ENCODE measurements at regions not wholly inside any gene's neighbourhood (a gene's known extent, or its start where the extent isn't known, plus 50 kb on each side); places are given as distances from the start of the nearest gene placed in this dataset.

- no peaks in the 10 kb centered on the region for H3K27me3 ChIP-seq (ENCODE audit: insufficient read depth, low read length)
- H3K23ac ChIP-seq (ENCODE audit: low read length), result no peak overlapping the region
- H2AFZ ChIP-seq (ENCODE audit: insufficient read depth, low read length, poor library complexity), result no peak overlapping the region
- H2BK120ac ChIP-seq (ENCODE audit: insufficient read depth, low read length, poor library complexity), result no peak overlapping the region
- DNase-seq, result no peak
- H3K79me2 ChIP-seq (ENCODE audit: control insufficient read depth, insufficient read depth, low read length, poor library complexity), result no peaks in the 10 kb centered on the region
- no peak overlapping the region for H3K27ac ChIP-seq (ENCODE audit: low read depth, low read length)
- no peaks in the 10 kb centered on the region for H3K4me1 ChIP-seq (ENCODE audit: control insufficient read depth in 1 of 2, insufficient read depth in 2 of 2, low read length in 2 of 2)
- no peak overlapping the region for H4K12ac ChIP-seq (ENCODE audit: low read depth, low read length)
- H3K36me3 ChIP-seq (ENCODE audit: control insufficient read depth in 1 of 2, insufficient read depth in 2 of 2, low read length in 2 of 2), result no peaks in the 10 kb centered on the region
- H4K91ac ChIP-seq (ENCODE audit: low read depth, low read length), result no peak overlapping the region
- no peak overlapping the region for H4K8ac ChIP-seq (ENCODE audit: low read depth, low read length)
- WGBS (ENCODE audit: extremely low coverage, insufficient coverage, insufficient read length), result no CpG with 5 or more reads among the region's 4 CpGs
- H3K9ac ChIP-seq (ENCODE audit: low read length), result no peak overlapping the region
- H3K4me3 ChIP-seq (ENCODE audit: low read depth, low read length), result no peak overlapping the region
- H2AK5ac ChIP-seq (ENCODE audit: low read length), result no peak overlapping the region
- peaks cover 2% of the 10 kb centered on the region for H3K9me3 ChIP-seq (ENCODE audit: insufficient read depth, low read depth, low read length)
- H3K79me1 ChIP-seq (ENCODE audit: low read length), result no peaks in the 10 kb centered on the region
- H3K4ac ChIP-seq (ENCODE audit: low read depth, low read length), result no peak overlapping the region
- H2BK5ac ChIP-seq (ENCODE audit: low read depth, low read length, poor library complexity), result no peak overlapping the region
- H3K14ac ChIP-seq (ENCODE audit: low read length), result no peak overlapping the region
- H3K4me2 ChIP-seq (ENCODE audit: low read length), result no peak overlapping the region
- H2BK12ac ChIP-seq (ENCODE audit: low read length), result no peak overlapping the region
- no peak overlapping the region for H3K18ac ChIP-seq (ENCODE audit: low read length)
These were observed 225.3 kb upstream of the SLC24A2 start for GRCh38 chr9:20014168-20014567.

GRCh38 chr9:20012232-20012631, 223.4 kb upstream of the SLC24A2 start:
- Histone ChIP-seq H3K36me3 (ENCODE audit: control insufficient read depth in 1 of 2, insufficient read depth in 2 of 2, low read length in 2 of 2) (no peaks in the 10 kb centered on the region), H3K79me1 (ENCODE audit: low read length) (no peaks in the 10 kb centered on the region), H3K9me3 (ENCODE audit: insufficient read depth, low read depth, low read length) (peaks cover 2% of the 10 kb centered on the region), H3K18ac (ENCODE audit: low read length) (no peak overlapping the region), H2BK12ac (ENCODE audit: low read length) (no peak overlapping the region), H2BK5ac (ENCODE audit: low read depth, low read length, poor library complexity) (no peak overlapping the region), H2AK5ac (ENCODE audit: low read length) (no peak overlapping the region), H3K23ac (ENCODE audit: low read length) (no peak overlapping the region), H3K9ac (ENCODE audit: low read length) (no peak overlapping the region), H3K4me3 (ENCODE audit: low read depth, low read length) (no peak overlapping the region), H3K4ac (ENCODE audit: low read depth, low read length) (no peak overlapping the region), H3K4me1 (ENCODE audit: control insufficient read depth in 1 of 2, insufficient read depth in 2 of 2, low read length in 2 of 2) (no peaks in the 10 kb centered on the region), H4K12ac (ENCODE audit: low read depth, low read length) (no peak overlapping the region), H4K91ac (ENCODE audit: low read depth, low read length) (no peak overlapping the region), H4K8ac (ENCODE audit: low read depth, low read length) (no peak overlapping the region), H3K14ac (ENCODE audit: low read length) (no peak overlapping the region), H3K27ac (ENCODE audit: low read depth, low read length) (no peak overlapping the region), H3K27me3 (ENCODE audit: insufficient read depth, low read length) (no peaks in the 10 kb centered on the region), H3K79me2 (ENCODE audit: control insufficient read depth, insufficient read depth, low read length, poor library complexity) (no peaks in the 10 kb centered on the region), H2AFZ (ENCODE audit: insufficient read depth, low read length, poor library complexity) (no peak overlapping the region), H3K4me2 (ENCODE audit: low read length) (no peak overlapping the region), H2BK120ac (ENCODE audit: insufficient read depth, low read length, poor library complexity) (no peak overlapping the region)
- WGBS (ENCODE audit: extremely low coverage, insufficient coverage, insufficient read length), result no CpG with 5 or more reads among the region's 3 CpGs
- DNase-seq, result no peak

GRCh38 chr9:20009606-20010005, 220.8 kb upstream of the SLC24A2 start:
- Histone ChIP-seq H4K91ac (ENCODE audit: low read depth, low read length) (no peak overlapping the region), H2BK120ac (ENCODE audit: insufficient read depth, low read length, poor library complexity) (no peak overlapping the region), H3K18ac (ENCODE audit: low read length) (no peak overlapping the region), H2BK12ac (ENCODE audit: low read length) (no peak overlapping the region), H2BK5ac (ENCODE audit: low read depth, low read length, poor library complexity) (no peak overlapping the region), H3K4ac (ENCODE audit: low read depth, low read length) (no peak overlapping the region), H3K23ac (ENCODE audit: low read length) (no peak overlapping the region), H2AFZ (ENCODE audit: insufficient read depth, low read length, poor library complexity) (no peak overlapping the region), H3K4me1 (ENCODE audit: control insufficient read depth in 1 of 2, insufficient read depth in 2 of 2, low read length in 2 of 2) (no peaks in the 10 kb centered on the region), H3K79me2 (ENCODE audit: control insufficient read depth, insufficient read depth, low read length, poor library complexity) (no peaks in the 10 kb centered on the region), H2AK5ac (ENCODE audit: low read length) (no peak overlapping the region), H3K9ac (ENCODE audit: low read length) (no peak overlapping the region), H3K9me3 (ENCODE audit: insufficient read depth, low read depth, low read length) (no peaks in the 10 kb centered on the region), H3K4me3 (ENCODE audit: low read depth, low read length) (no peak overlapping the region), H3K27me3 (ENCODE audit: insufficient read depth, low read length) (no peaks in the 10 kb centered on the region), H4K12ac (ENCODE audit: low read depth, low read length) (no peak overlapping the region), H3K27ac (ENCODE audit: low read depth, low read length) (no peak overlapping the region), H3K79me1 (ENCODE audit: low read length) (no peaks in the 10 kb centered on the region), H3K36me3 (ENCODE audit: control insufficient read depth in 1 of 2, insufficient read depth in 2 of 2, low read length in 2 of 2) (no peaks in the 10 kb centered on the region), H3K4me2 (ENCODE audit: low read length) (no peak overlapping the region), H3K14ac (ENCODE audit: low read length) (no peak overlapping the region), H4K8ac (ENCODE audit: low read depth, low read length) (no peak overlapping the region)
- DNase-seq, result no peak
- no CpG with 5 or more reads among the region's 2 CpGs for WGBS (ENCODE audit: extremely low coverage, insufficient coverage, insufficient read length)

GRCh38 chr9:20002011-20002410, 213.2 kb upstream of the SLC24A2 start:
- Histone ChIP-seq H3K79me2 (ENCODE audit: control insufficient read depth, insufficient read depth, low read length, poor library complexity) (no peaks in the 10 kb centered on the region), H3K9me3 (ENCODE audit: insufficient read depth, low read depth, low read length) (peaks cover 2% of the 10 kb centered on the region), H4K91ac (ENCODE audit: low read depth, low read length) (no peak overlapping the region), H2BK120ac (ENCODE audit: insufficient read depth, low read length, poor library complexity) (no peak overlapping the region), H3K14ac (ENCODE audit: low read length) (no peak overlapping the region), H2BK12ac (ENCODE audit: low read length) (no peak overlapping the region), H3K27me3 (ENCODE audit: insufficient read depth, low read length) (no peaks in the 10 kb centered on the region), H3K9ac (ENCODE audit: low read length) (no peak overlapping the region), H3K27ac (ENCODE audit: low read depth, low read length) (no peak overlapping the region), H3K4me2 (ENCODE audit: low read length) (no peak overlapping the region), H3K79me1 (ENCODE audit: low read length) (no peaks in the 10 kb centered on the region), H3K4ac (ENCODE audit: low read depth, low read length) (no peak overlapping the region), H4K12ac (ENCODE audit: low read depth, low read length) (no peak overlapping the region), H3K36me3 (ENCODE audit: control insufficient read depth in 1 of 2, insufficient read depth in 2 of 2, low read length in 2 of 2) (no peaks in the 10 kb centered on the region), H3K18ac (ENCODE audit: low read length) (no peak overlapping the region), H3K4me1 (ENCODE audit: control insufficient read depth in 1 of 2, insufficient read depth in 2 of 2, low read length in 2 of 2) (no peaks in the 10 kb centered on the region), H4K8ac (ENCODE audit: low read depth, low read length) (no peak overlapping the region), H3K23ac (ENCODE audit: low read length) (no peak overlapping the region), H3K4me3 (ENCODE audit: low read depth, low read length) (no peak overlapping the region), H2AFZ (ENCODE audit: insufficient read depth, low read length, poor library complexity) (no peak overlapping the region), H2BK5ac (ENCODE audit: low read depth, low read length, poor library complexity) (no peak overlapping the region), H2AK5ac (ENCODE audit: low read length) (no peak overlapping the region)
- no CpG with 5 or more reads among the region's 2 CpGs for WGBS (ENCODE audit: extremely low coverage, insufficient coverage, insufficient read length)
- DNase-seq, result no peak

Data from trophoblast cell (in vitro differentiated cells and primary cell).